Neural progenitor cell (in vitro differentiated cells): ENCODE measurements at regions not wholly inside any gene's neighbourhood (a gene's known extent, or its start where the extent isn't known, plus 50 kb on each side); places are given as distances from the start of the nearest gene placed in this dataset.

Source experiments
- DNase-seq: peaks from one replicate; pipeline ENCODE4 v3.0.0-alpha.2; 2016; ENCODE audit warnings: low spot score
- H2AFZ ChIP-seq: fragments of 200-600 bp; sonication (generic); replicated peaks from 2 replicates; pipeline ENCODE4 v1.6.1; 2016; ENCODE audit warnings: antibody characterized with exemption
- H3F3A ChIP-seq: fragments of 200-600 bp; sonication (generic); 2 replicates; pipeline ENCODE4 v1.6.1; 2016; ENCODE audit warnings: antibody characterized with exemption, low read depth
- H3K27ac ChIP-seq: fragments of 200-600 bp; sonication (generic); 2 replicates; pipeline ENCODE4 v1.5.1; 2016; ENCODE audit warnings: mild to moderate bottlenecking
- H3K27me3 ChIP-seq: fragments of 200-600 bp; sonication (generic); 2 replicates; pipeline ENCODE4 v1.6.1; 2016; ENCODE audit warnings: mild to moderate bottlenecking, moderate library complexity
- H3K36me3 ChIP-seq: fragments of 200-600 bp; sonication (generic); 2 replicates; pipeline ENCODE4 v1.5.1; 2016
- H3K4me1 ChIP-seq: fragments of 200-600 bp; sonication (generic); 2 replicates; pipeline ENCODE4 v1.6.1; 2016; ENCODE audit warnings: mixed run types
- H3K4me2 ChIP-seq: fragments of 200-600 bp; sonication (generic); 2 replicates; pipeline ENCODE4 v1.6.1; 2016
- H3K4me3 ChIP-seq: fragments of 200-600 bp; sonication (generic); 2 replicates; pipeline ENCODE4 v1.5.1; 2016
- H3K79me2 ChIP-seq: fragments of 200-600 bp; sonication (generic); 2 replicates; pipeline ENCODE4 v1.6.1; 2016; ENCODE audit warnings: low read depth
- H3K9ac ChIP-seq: fragments of 200-600 bp; sonication (generic); 2 replicates; pipeline ENCODE4 v1.6.1; 2016
- H3K9me3 ChIP-seq: fragments of 200-600 bp; sonication (generic); 2 replicates; pipeline ENCODE4 v1.5.1; 2016; ENCODE audit warnings: low read depth
- H4K20me1 ChIP-seq: fragments of 200-600 bp; sonication (generic); 2 replicates; pipeline ENCODE4 v1.6.1; 2016; ENCODE audit warnings: low read depth
- H3K27ac Mint-ChIP-seq: 3 replicates; pipeline ENCODE4 v1.8.0; 2021; ENCODE audit warnings: mixed read lengths
- H3K27me3 Mint-ChIP-seq: 2 replicates; pipeline ENCODE4 v1.8.0; 2022; ENCODE audit warnings: low read depth, mild to moderate bottlenecking, inconsistent platforms, moderate library complexity, mixed read lengths; ENCODE audit not compliant: insufficient read depth
- H3K36me3 Mint-ChIP-seq: 3 replicates; pipeline ENCODE4 v1.8.0; 2021; ENCODE audit warnings: mixed read lengths
- H3K4me1 Mint-ChIP-seq: 3 replicates; pipeline ENCODE4 v1.8.0; 2021; ENCODE audit warnings: mixed read lengths
- H3K4me3 Mint-ChIP-seq: 3 replicates; pipeline ENCODE4 v1.8.0; 2021; ENCODE audit warnings: mild to moderate bottlenecking, moderate library complexity, mixed read lengths
- H3K9me3 Mint-ChIP-seq: 3 replicates; pipeline ENCODE4 v1.8.0; 2020; ENCODE audit warnings: mixed read lengths
- EZH2 ChIP-seq: fragments of 200-600 bp; sonication (generic); IDR thresholded peaks from 2 replicates; pipeline ENCODE4 v1.6.1; 2017; ENCODE audit warnings: antibody characterized with exemption, mild to moderate bottlenecking, moderate library complexity
- EZH2phosphoT487 ChIP-seq: fragments of 200-600 bp; sonication (generic); IDR thresholded peaks from 2 replicates; pipeline ENCODE4 v1.6.1; 2017; ENCODE audit warnings: antibody characterized with exemption
- TF ChIP-seq, protein P1 (sequence below): fragments of 200-600 bp; sonication (generic); IDR thresholded peaks from 2 replicates; pipeline ENCODE4 v1.5.1; 2017; ENCODE audit warnings: antibody characterized with exemption, mild to moderate bottlenecking

DNA sequence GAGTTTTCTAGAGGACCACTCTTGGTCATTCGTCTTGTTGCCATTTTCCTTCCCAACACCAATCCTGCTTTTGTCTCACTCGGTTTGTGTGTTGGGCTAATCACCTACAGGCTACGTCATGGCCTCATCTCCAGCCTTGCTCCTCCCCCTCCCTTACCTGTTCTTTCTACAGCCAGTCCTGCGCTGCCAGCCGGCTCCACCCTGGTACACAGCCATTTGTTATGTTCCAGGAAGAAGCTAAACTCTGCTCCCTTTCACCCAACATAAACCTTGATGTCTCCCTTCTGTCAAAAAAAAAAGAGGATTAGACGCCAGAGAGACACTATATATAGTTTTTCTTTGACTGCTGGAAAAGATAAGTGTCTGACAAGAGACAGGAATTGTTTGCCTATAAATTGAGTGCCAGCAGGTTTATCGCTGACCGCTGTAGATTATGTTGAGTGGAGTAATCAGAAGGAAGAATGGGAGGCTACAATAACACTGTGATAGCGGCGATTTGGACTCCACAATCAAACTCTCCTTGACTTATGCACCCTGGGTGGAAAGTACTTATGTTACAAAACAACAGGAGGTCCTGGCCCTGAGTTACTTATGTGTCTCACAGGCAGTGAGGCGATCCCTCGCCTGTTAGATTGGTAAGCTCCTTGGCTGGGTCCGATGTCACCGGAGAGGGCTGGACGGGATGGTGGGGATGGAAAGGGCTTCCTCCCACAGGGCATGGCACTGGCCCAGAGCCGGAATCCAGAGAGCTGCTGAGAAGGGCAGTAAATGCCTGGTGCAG is 171.3 kb upstream of the BMPER start:
- no peak overlapping the region for H3K27ac Mint-ChIP-seq
- no peak overlapping the region for H3K4me3 Mint-ChIP-seq
- H3K4me1 Mint-ChIP-seq, result no peaks in the 10 kb centered on the region

DNA sequence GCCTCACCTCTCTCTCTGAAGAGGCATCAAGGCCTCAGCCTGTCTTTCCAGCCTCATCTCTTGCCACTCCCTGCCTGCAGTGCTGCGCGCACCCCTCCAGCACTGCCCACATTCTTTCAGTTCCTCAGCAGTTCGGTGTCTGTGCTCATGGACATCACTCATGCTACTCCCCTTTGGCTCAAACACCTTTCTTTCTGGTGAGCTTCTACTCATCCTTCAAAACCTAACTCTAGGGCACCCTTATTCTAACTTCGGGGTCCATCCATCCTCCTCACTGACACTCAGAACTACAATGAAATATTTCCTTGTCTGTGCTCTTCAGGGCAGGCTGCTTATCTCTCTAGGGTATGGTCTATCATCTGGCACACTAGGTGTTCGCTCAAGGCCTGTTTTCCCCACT is 169.9 kb upstream of the BMPER start:
- Histone ChIP-seq H3K4me3 (no peak overlapping the region), H3K27ac (no peak overlapping the region)

More for the DNA sequence above, 171.3 kb upstream of the BMPER start:
- Mint-ChIP-seq H3K9me3 (no peaks in the 10 kb centered on the region), H3K36me3 (no peaks in the 10 kb centered on the region), H3K27me3 (peaks cover 3% of the 10 kb centered on the region)
- H3K27ac ChIP-seq, result no peak overlapping the region
- H3K4me3 ChIP-seq, result no peak overlapping the region
- H3K36me3 ChIP-seq, result no peaks in the 10 kb centered on the region
- H2AFZ ChIP-seq, result no peak overlapping the region
- H4K20me1 ChIP-seq, result no peaks in the 10 kb centered on the region
- no peak overlapping the region for H3K9ac ChIP-seq
- DNase-seq, result no peak
- no peaks in the 10 kb centered on the region for H3K79me2 ChIP-seq
- TF ChIP-seq EZH2, result no peak
- TF ChIP-seq, protein P1, sequence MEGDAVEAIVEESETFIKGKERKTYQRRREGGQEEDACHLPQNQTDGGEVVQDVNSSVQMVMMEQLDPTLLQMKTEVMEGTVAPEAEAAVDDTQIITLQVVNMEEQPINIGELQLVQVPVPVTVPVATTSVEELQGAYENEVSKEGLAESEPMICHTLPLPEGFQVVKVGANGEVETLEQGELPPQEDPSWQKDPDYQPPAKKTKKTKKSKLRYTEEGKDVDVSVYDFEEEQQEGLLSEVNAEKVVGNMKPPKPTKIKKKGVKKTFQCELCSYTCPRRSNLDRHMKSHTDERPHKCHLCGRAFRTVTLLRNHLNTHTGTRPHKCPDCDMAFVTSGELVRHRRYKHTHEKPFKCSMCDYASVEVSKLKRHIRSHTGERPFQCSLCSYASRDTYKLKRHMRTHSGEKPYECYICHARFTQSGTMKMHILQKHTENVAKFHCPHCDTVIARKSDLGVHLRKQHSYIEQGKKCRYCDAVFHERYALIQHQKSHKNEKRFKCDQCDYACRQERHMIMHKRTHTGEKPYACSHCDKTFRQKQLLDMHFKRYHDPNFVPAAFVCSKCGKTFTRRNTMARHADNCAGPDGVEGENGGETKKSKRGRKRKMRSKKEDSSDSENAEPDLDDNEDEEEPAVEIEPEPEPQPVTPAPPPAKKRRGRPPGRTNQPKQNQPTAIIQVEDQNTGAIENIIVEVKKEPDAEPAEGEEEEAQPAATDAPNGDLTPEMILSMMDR, result no peak
- no peak for TF ChIP-seq EZH2phosphoT487
- no peaks in the 10 kb centered on the region for H3K9me3 ChIP-seq
- no peak overlapping the region for H3K4me2 ChIP-seq
- H3K27me3 ChIP-seq, result no peaks in the 10 kb centered on the region
- H3F3A ChIP-seq, result no peaks in the 10 kb centered on the region
- H3K4me1 ChIP-seq, result no peaks in the 10 kb centered on the region

DNA sequence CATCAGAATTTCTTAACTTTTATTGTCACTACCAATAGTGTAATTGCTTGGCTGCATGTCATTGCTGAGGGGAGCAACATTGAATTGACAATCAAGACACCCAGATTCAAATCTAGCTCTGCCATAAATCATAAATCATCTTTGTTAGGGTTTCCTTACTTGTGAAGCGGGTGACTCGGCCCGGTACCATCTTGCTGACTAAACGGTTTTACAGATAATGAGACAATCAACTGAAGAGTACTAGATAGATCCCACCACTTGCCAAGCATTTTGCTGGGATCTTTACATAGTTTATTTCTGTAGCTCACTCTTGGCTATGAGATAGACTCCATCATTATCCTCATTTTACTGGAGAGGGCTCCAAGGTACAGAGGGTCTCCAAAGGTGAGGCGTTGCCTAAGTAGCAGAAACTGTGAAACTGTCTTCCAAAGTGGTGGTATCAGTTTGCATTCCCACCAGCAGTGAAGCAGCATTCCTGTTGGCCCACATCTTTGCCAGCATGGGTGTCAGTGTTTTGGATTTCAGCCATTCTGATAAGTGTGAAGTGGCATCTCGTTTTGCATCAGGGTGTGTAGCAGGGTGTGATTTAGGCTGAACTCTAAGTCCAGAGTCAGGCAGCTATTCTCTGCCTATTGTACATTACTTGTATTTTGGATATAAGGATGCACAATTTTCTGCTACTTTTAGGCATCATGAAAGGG is 168.7 kb upstream of the BMPER start:
- Histone ChIP-seq H3K4me1 (no peaks in the 10 kb centered on the region), H3K4me3 (no peak overlapping the region), H3F3A (no peaks in the 10 kb centered on the region), H2AFZ (no peak overlapping the region), H3K4me2 (no peak overlapping the region), H4K20me1 (no peaks in the 10 kb centered on the region), H3K27me3 (no peaks in the 10 kb centered on the region), H3K27ac (no peak overlapping the region), H3K79me2 (no peaks in the 10 kb centered on the region), H3K9me3 (no peaks in the 10 kb centered on the region), H3K36me3 (no peaks in the 10 kb centered on the region), H3K9ac (no peak overlapping the region)
- TF ChIP-seq EZH2phosphoT487 (no peak), EZH2 (no peak)
- TF ChIP-seq, protein P1, result no peak
- Mint-ChIP-seq H3K4me1 (no peaks in the 10 kb centered on the region), H3K9me3 (no peaks in the 10 kb centered on the region), H3K27me3 (peaks cover 3% of the 10 kb centered on the region), H3K4me3 (no peak overlapping the region), H3K27ac (no peak overlapping the region), H3K36me3 (no peaks in the 10 kb centered on the region)
- no peak for DNase-seq

More for the DNA sequence above, 169.9 kb upstream of the BMPER start:
- no peaks in the 10 kb centered on the region for H3K27me3 ChIP-seq
- TF ChIP-seq, protein P1, result no peak
- TF ChIP-seq EZH2, result no peak
- no peak for TF ChIP-seq EZH2phosphoT487
- Mint-ChIP-seq H3K27ac (no peak overlapping the region), H3K4me3 (no peak overlapping the region), H3K36me3 (no peaks in the 10 kb centered on the region), H3K4me1 (no peaks in the 10 kb centered on the region), H3K9me3 (no peaks in the 10 kb centered on the region), H3K27me3 (peaks cover 3% of the 10 kb centered on the region)
- H3K79me2 ChIP-seq, result no peaks in the 10 kb centered on the region
- no peak overlapping the region for H3K9ac ChIP-seq
- no peaks in the 10 kb centered on the region for H3K4me1 ChIP-seq
- no peaks in the 10 kb centered on the region for H3K9me3 ChIP-seq
- no peak for DNase-seq
- no peaks in the 10 kb centered on the region for H3F3A ChIP-seq
- no peaks in the 10 kb centered on the region for H4K20me1 ChIP-seq
- no peak overlapping the region for H3K4me2 ChIP-seq
- H3K36me3 ChIP-seq, result no peaks in the 10 kb centered on the region
- no peak overlapping the region for H2AFZ ChIP-seq
